HCT116 (cell line): ENCODE measurements at regions not wholly inside any gene's neighbourhood (a gene's known extent, or its start where the extent isn't known, plus 50 kb on each side); places are given as distances from the start of the nearest gene placed in this dataset.

Experiments used
- ATAC-seq: fragments of 200-7000 bp; cut with Tn5 transposase; 2 replicates; pipeline ENCODE4 v1.9.1; 2020; ENCODE audit warnings: mild to moderate bottlenecking, moderate library complexity
- BruUV-seq: library from RNA; stranded (reverse); fragments of 400-500 nt; replicated peaks from 2 replicates; lab custom pipeline; 2021; lab: Mats Ljungman, UMichigan
- CTCF ChIA-PET: fragments of 300-600 bp; sonication (Branson Sonifier 250); formaldehyde crosslinking; loops from one replicate; lab custom pipeline; 2021; ENCODE audit warnings: antibody characterized with exemption; lab: Charles Lee
- POLR2A ChIA-PET: fragments of 300-600, 350-600 bp; sonication (Branson Sonifier 250); formaldehyde crosslinking; loops from one replicate; lab custom pipeline; 2021; ENCODE audit warnings: antibody characterized with exemption; lab: Charles Lee
- RAD21 ChIA-PET, 2 experiments: fragments of 300-600 bp; sonication (Branson Sonifier 250); formaldehyde crosslinking; loops; one replicate each; lab custom pipeline; 2023; ENCODE audit warnings: low total read pairs in 2 of 2; ENCODE audit not compliant: uncharacterized antibody in 2 of 2, unreplicated experiment in 2 of 2, low non-redundant PET in 1 of 2; lab: Charles Lee
- DNase-seq: peaks from one replicate; pipeline ENCODE4 v3.0.0-alpha.2; 2010; ENCODE audit warnings: low read depth, low spot score
- H2AFZ ChIP-seq: fragments of 200-600 bp; shearing (Covaris generic), sonication (generic); 2 replicates; pipeline ENCODE4 v1.6.1; 2017; ENCODE audit warnings: low read depth, mixed run types, mixed read lengths, antibody characterized with exemption, low read length; ENCODE audit not compliant: poor library complexity, severe bottlenecking
- H3K27ac ChIP-seq: 2 replicates; pipeline ENCODE4 v1.5.1; 2012; ENCODE audit warnings: low read depth, low read length
- H3K27me3 ChIP-seq: fragments of 200-600 bp; sonication (generic); 2 replicates; pipeline ENCODE4 v1.6.1; 2016; ENCODE audit warnings: mixed run types, low read length, mixed read lengths; ENCODE audit not compliant: insufficient read depth
- H3K36me3 ChIP-seq, 2 experiments: fragments of 200-500 bp in 1 of 2; fragments of 200-600 bp in 1 of 2; sonication (Bioruptor generic) in 1 of 2; sonication (generic) in 1 of 2; 2 replicates each; pipeline versions ENCODE4 v1.5.1 to v1.6.1; 2014 to 2016; ENCODE audit warnings: low read length in 2 of 2, inconsistent platforms in 1 of 2, mixed read lengths in 1 of 2, mixed run types in 1 of 2; ENCODE audit not compliant: insufficient read depth in 2 of 2, control insufficient read depth in 1 of 2
- H3K4me1 ChIP-seq, 2 experiments: fragments of 200-600 bp in 1 of 2; sonication (generic) in 1 of 2; 2 replicates each; pipeline versions ENCODE4 v1.5.1 to v1.6.1; 2012 to 2017; ENCODE audit warnings: low read length in 2 of 2, inconsistent platforms in 1 of 2, mild to moderate bottlenecking in 1 of 2, mixed read lengths in 1 of 2, mixed run types in 1 of 2, moderate library complexity in 1 of 2; ENCODE audit not compliant: insufficient read depth in 2 of 2, control insufficient read depth in 1 of 2
- H3K4me2 ChIP-seq: fragments of 200-600 bp; sonication (generic); 2 replicates; pipeline ENCODE4 v1.6.1; 2017; ENCODE audit warnings: mixed run types, low read length, mixed read lengths
- H3K4me3 ChIP-seq, 2 experiments: fragments of 200-600 bp in 1 of 2; sonication (generic) in 1 of 2; replicated peaks in 1 of 2; 2 replicates each; pipeline ENCODE4 v1.5.1; 2011 to 2016; ENCODE audit warnings: low read length in 2 of 2, control low read depth in 1 of 2, low read depth in 1 of 2, mild to moderate bottlenecking in 1 of 2, mixed read lengths in 1 of 2, mixed run types in 1 of 2
- H3K79me2 ChIP-seq: fragments of 200-600 bp; sonication (generic); 2 replicates; pipeline ENCODE4 v1.6.1; 2017; ENCODE audit warnings: mild to moderate bottlenecking, mixed run types, low read length, moderate library complexity, mixed read lengths; ENCODE audit not compliant: insufficient read depth
- H3K9ac ChIP-seq: fragments of 200-600 bp; sonication (generic); 2 replicates; pipeline ENCODE4 v1.6.1; 2016; ENCODE audit warnings: low read length, mixed read lengths
- H3K9me2 ChIP-seq: fragments of 200-600 bp; sonication (generic), shearing (Covaris generic); 2 replicates; pipeline ENCODE4 v1.6.1; 2017; ENCODE audit warnings: mixed run types, mild to moderate bottlenecking, moderate library complexity; ENCODE audit not compliant: insufficient read depth
- H3K9me3 ChIP-seq, 2 experiments: fragments of 200-500 bp in 1 of 2; fragments of 200-600 bp in 1 of 2; sonication (Bioruptor generic) in 1 of 2; sonication (generic) in 1 of 2; 2 replicates each; pipeline ENCODE4 v1.6.1; 2014 to 2017; ENCODE audit warnings: low read length in 2 of 2, mixed read lengths in 2 of 2, inconsistent platforms in 1 of 2, low read depth in 1 of 2, mild to moderate bottlenecking in 1 of 2, mixed run types in 1 of 2, moderate library complexity in 1 of 2; ENCODE audit not compliant: control insufficient read depth in 1 of 2, insufficient read depth in 1 of 2
- H4K20me1 ChIP-seq: fragments of 200-600 bp; sonication (generic), shearing (Covaris generic); 2 replicates; pipeline ENCODE4 v1.6.1; 2017; ENCODE audit warnings: mixed run types, mild to moderate bottlenecking, moderate library complexity; ENCODE audit not compliant: insufficient read depth
- ATF3 ChIP-seq: IDR thresholded peaks from 2 replicates; pipeline ENCODE4 v1.6.1; 2012
- CEBPB ChIP-seq: IDR thresholded peaks from 2 replicates; pipeline ENCODE4 v1.6.1; 2012; ENCODE audit warnings: low read depth
- EGR1 ChIP-seq: IDR thresholded peaks from 2 replicates; pipeline ENCODE4 v1.6.1; 2012; ENCODE audit warnings: low read depth
- EZH2 ChIP-seq: fragments of 200-600 bp; sonication (generic); IDR thresholded peaks from 2 replicates; pipeline ENCODE4 v1.6.1; 2017; ENCODE audit warnings: antibody characterized with exemption, mixed run types
- EZH2phosphoT487 ChIP-seq: fragments of 200-600 bp; IDR thresholded peaks from 2 replicates; pipeline ENCODE4 v1.6.1; 2018; ENCODE audit warnings: antibody characterized with exemption, borderline replicate concordance
- FOSL1 ChIP-seq: IDR thresholded peaks from 2 replicates; pipeline ENCODE4 v1.6.1; 2012; ENCODE audit warnings: low read depth
- POLR2A ChIP-seq: IDR thresholded peaks from 2 replicates; pipeline ENCODE4 v1.7.0; 2011; ENCODE audit warnings: borderline replicate concordance; ENCODE audit not compliant: insufficient read depth, insufficient read length; ENCODE audit errors: extremely low read depth
- RAD21 ChIP-seq: IDR thresholded peaks from 2 replicates; pipeline ENCODE4 v1.6.1; 2012; ENCODE audit warnings: low read depth, mild to moderate bottlenecking
- REST ChIP-seq: IDR thresholded peaks from 2 replicates; pipeline ENCODE4 v1.6.1; 2012; ENCODE audit warnings: low read depth
- SIN3A ChIP-seq: IDR thresholded peaks from 2 replicates; pipeline ENCODE4 v1.6.1; 2012; ENCODE audit warnings: low read depth
- SRF ChIP-seq: IDR thresholded peaks from 2 replicates; pipeline ENCODE4 v1.6.1; 2012; ENCODE audit warnings: low read depth
- YY1 ChIP-seq: IDR thresholded peaks from 2 replicates; pipeline ENCODE4 v1.6.1; 2011; ENCODE audit warnings: low read length, low read depth, moderate library complexity, mild to moderate bottlenecking; ENCODE audit not compliant: insufficient replicate concordance; ENCODE audit errors: extremely low read depth
- ZBTB33 ChIP-seq: IDR thresholded peaks from 2 replicates; pipeline ENCODE4 v1.6.1; 2011; ENCODE audit warnings: mild to moderate bottlenecking, low read length, moderate library complexity; ENCODE audit not compliant: insufficient replicate concordance; ENCODE audit errors: extremely low read depth
- ZNF274 ChIP-seq: fragments of 200-500 bp; sonication (Bioruptor generic); IDR thresholded peaks from 2 replicates; pipeline ENCODE4 v1.6.1; 2014; ENCODE audit warnings: mild to moderate bottlenecking, low read depth, low read length, inconsistent platforms
- intact Hi-C: fragments of 100-400 bp; cut with micrococcal nuclease; formaldehyde crosslinking; loops from 2 replicates; pipeline ENCODE4 v1.10.0; 2022

GRCh38 chr7:35993676-35994606 lies 159.1 kb upstream of the EEPD1 start:
- H3K4me3 ChIP-seq, result no peak overlapping the region

GRCh38 chr7:35995334-35995733 lies 157.7 kb upstream of the EEPD1 start:
- ChIA-PET RAD21 (no interaction called here), CTCF (no interaction called here), POLR2A (no interaction called here)
- intact Hi-C loops, result no loop called here
- Histone ChIP-seq H3K27ac (no peak overlapping the region), H2AFZ (no peak overlapping the region), H3K4me1 (no peaks in the 10 kb centered on the region), H3K9me2 (no peaks in the 10 kb centered on the region; the same call in 1 of the 2 replicates), H3K36me3 (no peaks in the 10 kb centered on the region), H3K9ac (no peak overlapping the region), H3K27me3 (no peaks in the 10 kb centered on the region), H3K79me2 (no peaks in the 10 kb centered on the region), H3K4me3 (no peak overlapping the region), H3K4me2 (no peak overlapping the region), H4K20me1 (no peaks in the 10 kb centered on the region), H3K9me3 (no peaks in the 10 kb centered on the region)
- no TSS peak for BruUV-seq
- ATAC-seq (no peak), DNase-seq (no peak)
- TF ChIP-seq YY1, result no peak
- no peak for TF ChIP-seq REST
- TF ChIP-seq EZH2, result no peak
- TF ChIP-seq CEBPB, result no peak
- TF ChIP-seq ZBTB33, result no peak
- TF ChIP-seq EGR1, result no peak
- no peak for TF ChIP-seq RAD21
- TF ChIP-seq SRF, result no peak
- TF ChIP-seq ZNF274, result no peak
- TF ChIP-seq EZH2phosphoT487, result no peak
- no peak for TF ChIP-seq FOSL1

More at GRCh38 chr7:35993676-35994606, 159.1 kb upstream of the EEPD1 start:
- BruUV-seq, result no TSS peak
- H3K4me2 ChIP-seq, result no peak overlapping the region
- ChIA-PET CTCF (no interaction called here), POLR2A (no interaction called here), RAD21 (no interaction called here)
- H3K36me3 ChIP-seq, result no peaks in the 10 kb centered on the region
- H2AFZ ChIP-seq, result no peak overlapping the region
- DNase-seq (no peak), ATAC-seq (no peak)
- H3K4me1 ChIP-seq, result no peaks in the 10 kb centered on the region
- intact Hi-C loops, result no loop called here
- H3K9ac ChIP-seq, result no peak overlapping the region
- H3K9me3 ChIP-seq, result no peaks in the 10 kb centered on the region
- no peak overlapping the region for H3K27ac ChIP-seq
- H3K27me3 ChIP-seq, result no peaks in the 10 kb centered on the region
- no peaks in the 10 kb centered on the region for H3K9me2 ChIP-seq
- H4K20me1 ChIP-seq, result no peaks in the 10 kb centered on the region
- no peaks in the 10 kb centered on the region for H3K79me2 ChIP-seq
- TF ChIP-seq SIN3A (no peak), ATF3 (no peak), POLR2A (no peak)
